Astrocyte of the cerebellum (primary cell): ENCODE measurements at regions not wholly inside any gene's neighbourhood (a gene's known extent, or its start where the extent isn't known, plus 50 kb on each side); places are given as distances from the start of the nearest gene placed in this dataset.

Experiments used
- DNase-seq: peaks from one replicate; pipeline ENCODE4 v3.0.0-alpha.2; 2011; ENCODE audit warnings: low read depth
- H3K4me3 ChIP-seq: 2 replicates; pipeline ENCODE4 v1.5.1; 2011; ENCODE audit warnings: mild to moderate bottlenecking, low read depth, low read length, moderate library complexity
- in situ Hi-C: cut with HindIII; loops from 2 replicates; pipeline ENCODE4 v1.10.0; 2017; ENCODE audit warnings: low sequenced_read_pairs
- TF ChIP-seq, protein P1 (sequence below): IDR thresholded peaks from 2 replicates; pipeline ENCODE4 v1.5.1; 2012; ENCODE audit warnings: low read length, low read depth, moderate library complexity, mild to moderate bottlenecking; ENCODE audit errors: missing control alignments

GRCh38 chr11:128095466-128095981 is 491.8 kb downstream of the ETS1 start:
- TF ChIP-seq, protein P1, sequence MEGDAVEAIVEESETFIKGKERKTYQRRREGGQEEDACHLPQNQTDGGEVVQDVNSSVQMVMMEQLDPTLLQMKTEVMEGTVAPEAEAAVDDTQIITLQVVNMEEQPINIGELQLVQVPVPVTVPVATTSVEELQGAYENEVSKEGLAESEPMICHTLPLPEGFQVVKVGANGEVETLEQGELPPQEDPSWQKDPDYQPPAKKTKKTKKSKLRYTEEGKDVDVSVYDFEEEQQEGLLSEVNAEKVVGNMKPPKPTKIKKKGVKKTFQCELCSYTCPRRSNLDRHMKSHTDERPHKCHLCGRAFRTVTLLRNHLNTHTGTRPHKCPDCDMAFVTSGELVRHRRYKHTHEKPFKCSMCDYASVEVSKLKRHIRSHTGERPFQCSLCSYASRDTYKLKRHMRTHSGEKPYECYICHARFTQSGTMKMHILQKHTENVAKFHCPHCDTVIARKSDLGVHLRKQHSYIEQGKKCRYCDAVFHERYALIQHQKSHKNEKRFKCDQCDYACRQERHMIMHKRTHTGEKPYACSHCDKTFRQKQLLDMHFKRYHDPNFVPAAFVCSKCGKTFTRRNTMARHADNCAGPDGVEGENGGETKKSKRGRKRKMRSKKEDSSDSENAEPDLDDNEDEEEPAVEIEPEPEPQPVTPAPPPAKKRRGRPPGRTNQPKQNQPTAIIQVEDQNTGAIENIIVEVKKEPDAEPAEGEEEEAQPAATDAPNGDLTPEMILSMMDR = peak; percentile 1
- in situ Hi-C loops = no loop called here
- H3K4me3 ChIP-seq = no peak overlapping the region
- peak; percentile 44 for DNase-seq

- DNase-seq = no peak
- no peak overlapping the region for H3K4me3 ChIP-seq
- TF ChIP-seq, protein P1 = no peak
- in situ Hi-C loops = no loop called here
These were observed 493.7 kb downstream of the ETS1 start for GRCh38 chr11:128093689-128094088.

DNA sequence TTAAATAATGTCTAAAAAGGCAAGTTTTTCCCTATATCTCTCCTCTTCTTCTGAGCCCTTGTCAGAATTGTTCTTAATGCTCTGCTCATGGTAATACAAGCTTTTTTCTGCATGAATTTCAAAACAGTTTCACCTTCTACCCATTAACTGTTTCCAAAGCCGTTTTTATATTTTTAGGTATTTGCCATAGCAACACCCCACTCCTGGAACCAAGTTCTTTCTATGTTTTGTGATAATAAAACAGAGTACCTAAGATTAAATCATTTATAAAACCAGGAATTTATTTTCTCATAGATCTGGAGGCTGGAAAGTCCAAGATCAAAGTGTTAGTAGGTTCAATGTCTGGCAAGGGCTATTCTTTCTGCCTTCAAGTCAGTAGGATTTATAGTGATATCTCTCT is 497.4 kb downstream of the ETS1 start:
- in situ Hi-C loops = no loop called here
- DNase-seq = no peak
- no peak overlapping the region for H3K4me3 ChIP-seq
- TF ChIP-seq, protein P1 = no peak

DNA sequence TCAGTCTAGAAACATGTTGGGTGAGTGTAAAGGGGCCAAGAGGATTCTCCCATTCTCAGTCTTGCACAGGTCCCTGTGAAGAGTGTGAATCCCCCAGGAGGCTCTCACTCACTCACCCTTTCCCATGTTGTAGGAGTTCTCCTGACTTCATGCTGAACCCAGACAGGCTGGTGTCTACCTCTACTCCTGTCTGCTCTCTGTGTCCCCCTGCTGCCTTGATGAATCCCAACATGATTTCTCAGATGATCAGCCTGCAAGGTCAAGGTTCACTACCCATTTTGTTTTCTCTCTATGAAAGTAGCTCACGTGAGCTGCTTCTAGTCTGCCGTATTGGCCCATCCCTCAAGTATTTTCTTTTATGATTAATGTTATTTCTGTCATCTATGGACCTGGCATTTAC is 500.6 kb downstream of the ETS1 start:
- no peak for DNase-seq
- in situ Hi-C loops = no loop called here
- TF ChIP-seq, protein P1 = no peak
- H3K4me3 ChIP-seq = no peak overlapping the region

DNA sequence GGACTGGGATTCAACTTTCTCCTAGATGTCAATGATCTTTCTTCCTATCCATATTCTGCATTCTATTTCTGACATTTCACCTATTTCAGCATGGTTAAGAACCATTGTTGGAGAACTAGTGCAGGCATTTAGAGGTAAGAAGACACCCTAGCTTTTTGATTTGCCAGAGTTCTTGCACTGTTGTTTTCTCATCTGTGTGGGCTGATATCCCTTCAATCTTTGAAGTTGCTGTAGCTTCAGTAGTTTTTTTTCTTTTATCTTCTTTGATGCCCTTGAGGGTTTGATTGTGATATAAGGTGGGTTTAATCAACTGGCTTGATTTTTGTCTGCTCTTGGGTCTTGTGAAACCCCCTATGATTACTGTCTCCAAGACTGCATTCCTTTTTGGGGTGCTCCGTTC is 502.1 kb downstream of the ETS1 start:
- DNase-seq = no peak

GRCh38 chr11:128082574-128082973 is 504.8 kb downstream of the ETS1 start:
- TF ChIP-seq, protein P1 = no peak
- in situ Hi-C loops = no loop called here
- DNase-seq = no peak
- H3K4me3 ChIP-seq = no peak overlapping the region

More for the DNA sequence above, 502.1 kb downstream of the ETS1 start:
- in situ Hi-C loops = no loop called here
- TF ChIP-seq, protein P1 = no peak
- no peak overlapping the region for H3K4me3 ChIP-seq
